Activated CD8-positive, alpha-beta memory T cell treated with anti-CD3 and anti-CD28 coated beads, Interleukin-2, amount 10 ng/mL, durations not matched to agents 7 days and 5 days (primary cell): ENCODE measurements at regions not wholly inside any gene's neighbourhood (a gene's known extent, or its start where the extent isn't known, plus 50 kb on each side); places are given as distances from the start of the nearest gene placed in this dataset.

ENCODE experiments used
- ATAC-seq: fragments of 150-1000 bp; cut with Tn5 transposase; one replicate; pipeline ENCODE4 v1.10.0; 2021; ENCODE audit warnings: moderate library complexity
- CTCF ChIA-PET: fragments of 350-600 bp; sonication (Branson Sonifier 250); formaldehyde crosslinking; loops from one replicate; lab custom pipeline; 2021; ENCODE audit warnings: antibody characterized with exemption; lab: Charles Lee
- DNase-seq: peaks from one replicate; pipeline ENCODE4 v3.0.0-alpha.2; 2020
- H3K27ac Mint-ChIP-seq: one replicate; pipeline ENCODE4 v1.8.0; 2021; ENCODE audit warnings: mild to moderate bottlenecking, mixed read lengths
- H3K27me3 Mint-ChIP-seq: one replicate; pipeline ENCODE4 v1.8.0; 2021; ENCODE audit warnings: mixed read lengths
- H3K36me3 Mint-ChIP-seq: one replicate; pipeline ENCODE4 v1.8.0; 2021; ENCODE audit warnings: mild to moderate bottlenecking, mixed read lengths
- H3K4me1 Mint-ChIP-seq: one replicate; pipeline ENCODE4 v1.8.0; 2021; ENCODE audit warnings: mixed read lengths
- H3K4me3 Mint-ChIP-seq: one replicate; pipeline ENCODE4 v1.8.0; 2021; ENCODE audit warnings: mild to moderate bottlenecking, moderate library complexity, mixed read lengths
- H3K9me3 Mint-ChIP-seq: one replicate; pipeline ENCODE4 v1.8.0; 2022; ENCODE audit warnings: low read depth, mixed read lengths

- no peak for ATAC-seq
- CTCF ChIA-PET, result no interaction called here
- Mint-ChIP-seq H3K36me3 (no peaks in the 10 kb centered on the region), H3K27ac (no peak overlapping the region), H3K27me3 (peaks cover 18% of the 10 kb centered on the region), H3K9me3 (no peaks in the 10 kb centered on the region), H3K4me3 (no peak overlapping the region), H3K4me1 (no peaks in the 10 kb centered on the region)
- DNase-seq, result no peak
These were observed 79.3 kb upstream of the NPVF start for GRCh38 chr7:25307624-25308023.

DNA sequence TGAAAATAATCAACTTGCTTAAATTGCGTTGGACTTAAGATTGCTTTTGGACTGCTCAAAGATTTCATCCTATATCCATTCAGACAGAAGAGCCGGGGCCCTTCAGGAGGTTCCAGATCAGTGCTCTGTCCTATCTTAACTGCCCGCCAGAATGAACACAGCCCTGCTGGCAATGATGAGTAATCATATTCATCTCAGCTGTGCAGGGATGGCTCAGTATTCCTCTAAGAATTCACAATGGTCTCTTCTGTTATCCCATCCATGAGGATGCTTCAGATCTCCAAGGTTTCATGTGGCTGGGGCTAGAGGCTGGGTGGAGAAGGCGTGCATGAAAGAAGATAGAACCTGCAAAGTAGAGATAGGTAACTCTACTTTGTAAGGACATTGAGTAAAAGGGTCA, 80.0 kb upstream of the NPVF start:
- DNase-seq (no peak), ATAC-seq (no peak)
- no peak overlapping the region for H3K27ac Mint-ChIP-seq
- CTCF ChIA-PET, result no interaction called here
- H3K4me3 Mint-ChIP-seq, result no peak overlapping the region
- peaks cover 1% of the 10 kb centered on the region for H3K4me1 Mint-ChIP-seq
- H3K36me3 Mint-ChIP-seq, result no peaks in the 10 kb centered on the region
- no peaks in the 10 kb centered on the region for H3K9me3 Mint-ChIP-seq
- peaks cover 14% of the 10 kb centered on the region for H3K27me3 Mint-ChIP-seq

DNA sequence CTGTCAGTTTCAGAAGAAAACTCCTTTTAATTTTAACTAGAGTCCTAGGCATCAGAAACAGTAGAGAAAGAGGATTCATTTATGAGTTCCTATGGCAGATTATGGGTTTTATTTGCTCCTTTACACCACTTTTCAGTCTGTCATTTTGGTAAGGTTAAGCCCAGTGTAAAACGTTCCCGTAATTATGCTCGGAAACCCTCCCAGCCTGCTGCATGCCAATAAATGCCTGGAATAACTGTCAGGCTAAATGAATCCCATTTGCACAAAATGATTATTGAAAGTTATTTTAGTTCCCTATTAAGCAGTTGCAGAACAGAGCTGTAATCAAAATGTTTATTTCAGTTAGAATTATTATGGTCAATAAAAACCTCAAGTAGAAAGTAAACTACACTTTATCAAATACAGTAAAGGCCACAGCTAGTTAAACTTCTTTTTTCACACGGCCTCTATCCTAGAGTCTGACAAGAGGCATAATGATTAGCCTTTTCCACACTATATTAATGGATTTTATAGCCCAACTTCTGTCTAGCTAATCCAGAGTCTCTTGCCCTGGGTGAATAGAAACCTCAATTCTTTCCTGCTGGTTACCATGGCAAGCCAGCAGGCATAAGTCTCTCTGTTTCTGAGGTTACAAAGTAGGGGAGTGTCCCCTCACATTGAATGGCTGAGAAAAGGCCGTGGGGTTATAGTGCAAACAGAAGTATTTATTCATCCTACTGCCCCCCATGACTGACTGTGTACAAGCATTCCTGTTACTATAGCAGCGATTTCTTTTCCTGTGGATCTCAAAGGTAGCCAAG, 80.8 kb upstream of the NPVF start:
- H3K4me1 Mint-ChIP-seq, result peaks cover 1% of the 10 kb centered on the region

DNA sequence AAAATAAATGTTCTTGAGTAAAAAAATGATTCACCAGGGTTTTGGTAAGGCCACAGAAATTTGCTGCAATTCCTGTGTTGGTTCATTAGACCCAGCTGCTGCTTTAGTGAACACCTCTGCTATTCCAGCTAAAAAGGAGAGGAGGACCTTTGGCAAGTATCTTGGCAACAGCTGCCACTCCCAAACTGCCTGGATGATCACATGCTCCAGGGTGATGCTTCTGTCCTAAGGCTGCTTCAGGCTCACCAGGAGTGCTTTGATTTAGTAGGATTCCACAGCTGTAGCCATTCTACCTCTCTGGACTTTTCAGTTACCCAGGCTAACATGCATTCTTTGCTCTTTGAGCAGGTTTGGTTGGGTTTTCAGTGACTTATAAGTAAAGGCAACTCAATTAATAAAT, 82.6 kb upstream of the NPVF start:
- H3K27me3 Mint-ChIP-seq, result peaks cover 4% of the 10 kb centered on the region
- H3K9me3 Mint-ChIP-seq, result no peaks in the 10 kb centered on the region
- H3K4me3 Mint-ChIP-seq, result no peak overlapping the region
- H3K27ac Mint-ChIP-seq, result no peak overlapping the region
- peaks cover 1% of the 10 kb centered on the region for H3K4me1 Mint-ChIP-seq
- CTCF ChIA-PET, result no interaction called here
- DNase-seq, result no peak
- no peak for ATAC-seq
- no peaks in the 10 kb centered on the region for H3K36me3 Mint-ChIP-seq

More for the DNA sequence above, 80.8 kb upstream of the NPVF start:
- Mint-ChIP-seq H3K4me3 (no peak overlapping the region), H3K36me3 (no peaks in the 10 kb centered on the region), H3K27me3 (peaks cover 10% of the 10 kb centered on the region), H3K27ac (no peak overlapping the region), H3K9me3 (no peaks in the 10 kb centered on the region)
- ATAC-seq (no peak), DNase-seq (no peak)
- CTCF ChIA-PET, result no interaction called here

DNA sequence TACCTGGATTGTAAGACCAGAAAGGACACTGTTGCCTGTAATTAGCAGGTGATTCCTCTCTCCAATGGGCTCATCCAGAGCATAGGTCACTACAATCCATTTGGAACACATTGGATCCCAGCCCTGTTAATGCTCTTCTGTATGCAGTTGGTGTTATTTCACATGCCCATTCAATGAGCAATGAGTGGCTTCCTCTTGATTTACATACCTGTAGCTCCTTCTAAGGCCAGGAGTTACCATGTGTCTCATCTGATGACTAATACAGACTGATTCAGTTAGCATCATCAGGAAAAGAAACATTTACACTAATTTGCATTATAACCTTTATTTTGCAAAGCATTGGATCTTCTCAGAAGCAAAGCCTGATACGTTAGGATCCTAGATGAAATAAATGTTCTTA, 83.1 kb upstream of the NPVF start:
- no peaks in the 10 kb centered on the region for H3K36me3 Mint-ChIP-seq
- H3K4me3 Mint-ChIP-seq, result no peak overlapping the region
- CTCF ChIA-PET, result no interaction called here
- no peak overlapping the region for H3K27ac Mint-ChIP-seq
- DNase-seq, result no peak
- ATAC-seq, result no peak
- no peaks in the 10 kb centered on the region for H3K9me3 Mint-ChIP-seq
- peaks cover 1% of the 10 kb centered on the region for H3K4me1 Mint-ChIP-seq
- peaks cover 4% of the 10 kb centered on the region for H3K27me3 Mint-ChIP-seq

DNA sequence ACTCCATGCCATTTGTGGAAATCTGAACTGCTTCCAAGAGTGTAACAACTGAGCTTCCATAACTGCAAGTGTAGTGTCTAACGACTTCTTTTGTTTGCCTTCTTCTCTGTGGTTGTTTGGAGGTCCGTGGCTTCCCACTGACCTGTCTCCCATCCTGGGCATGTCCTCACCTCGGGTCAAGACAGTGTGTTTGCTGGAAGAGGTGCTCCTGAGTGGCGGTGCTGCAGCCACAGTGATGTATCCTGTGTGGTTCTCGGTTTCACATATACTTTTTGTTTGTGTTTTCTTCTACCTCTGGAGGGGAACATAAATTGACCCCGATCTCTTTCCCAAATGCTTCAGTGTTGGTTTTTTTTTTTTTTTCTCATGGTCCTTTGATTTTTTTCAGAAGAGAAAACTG, 84.7 kb upstream of the NPVF start:
- CTCF ChIA-PET, result no interaction called here

GRCh38 chr7:25313526-25313925, 85.2 kb upstream of the NPVF start:
- H3K4me3 Mint-ChIP-seq, result no peak overlapping the region
- peaks cover 1% of the 10 kb centered on the region for H3K4me1 Mint-ChIP-seq
- ATAC-seq (no peak), DNase-seq (no peak)
- H3K27me3 Mint-ChIP-seq, result peaks cover 5% of the 10 kb centered on the region
- CTCF ChIA-PET, result interaction anchor here (1.0 kb wide), 1 partner anchor 45 kb away, joined by 3 read pairs; no protein-coding TSS in a partner anchor
- H3K9me3 Mint-ChIP-seq, result no peaks in the 10 kb centered on the region
- H3K27ac Mint-ChIP-seq, result no peak overlapping the region
- no peaks in the 10 kb centered on the region for H3K36me3 Mint-ChIP-seq

More for the DNA sequence above, 84.7 kb upstream of the NPVF start:
- DNase-seq (no peak), ATAC-seq (no peak)
- Mint-ChIP-seq H3K27me3 (peaks cover 4% of the 10 kb centered on the region), H3K27ac (no peak overlapping the region), H3K4me3 (no peak overlapping the region), H3K9me3 (no peaks in the 10 kb centered on the region), H3K36me3 (no peaks in the 10 kb centered on the region), H3K4me1 (peaks cover 1% of the 10 kb centered on the region)

DNA sequence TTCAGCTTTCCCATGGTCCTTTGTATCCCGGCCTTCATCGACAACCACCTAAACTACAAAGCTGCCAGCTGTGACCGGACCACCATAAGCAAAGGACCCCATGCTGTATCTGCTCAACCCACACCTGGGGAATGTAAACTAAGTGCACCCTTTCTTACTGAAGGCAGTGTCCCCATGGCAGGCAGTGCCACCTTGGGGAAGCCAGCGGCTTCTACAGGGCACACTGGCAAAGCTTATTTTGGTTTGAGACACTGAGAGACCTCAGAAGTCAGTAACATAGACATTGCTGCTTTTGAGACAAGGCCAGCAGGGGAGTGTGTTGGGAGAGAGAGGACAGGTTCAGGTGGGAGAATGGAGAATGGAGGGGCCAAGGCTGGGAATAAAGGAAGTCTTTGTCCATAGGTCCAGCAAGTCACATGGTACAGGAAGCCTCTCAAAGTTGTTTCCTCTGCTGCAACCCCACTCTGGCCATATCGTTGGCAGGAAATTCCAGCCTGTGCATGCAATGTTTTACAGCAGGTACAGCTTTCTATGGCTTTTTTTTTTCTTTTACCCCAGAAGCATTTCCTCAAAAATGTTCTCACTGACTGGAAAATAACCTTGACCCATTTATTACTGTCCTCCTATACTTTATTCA, 85.9 kb upstream of the NPVF start:
- peaks cover 7% of the 10 kb centered on the region for H3K27me3 Mint-ChIP-seq

GRCh38 chr7:25314731-25315267, 86.5 kb upstream of the NPVF start:
- no peaks in the 10 kb centered on the region for H3K9me3 Mint-ChIP-seq
- CTCF ChIA-PET, result interaction anchor here (1.0 to 1.2 kb wide), 2 partner anchors 29 to 46 kb away, joined by 3 read pairs; no protein-coding TSS in a partner anchor
- ATAC-seq (no peak), DNase-seq (no peak)
- H3K27ac Mint-ChIP-seq, result no peak overlapping the region
- H3K36me3 Mint-ChIP-seq, result no peaks in the 10 kb centered on the region
- no peak overlapping the region for H3K4me3 Mint-ChIP-seq
- peaks cover 1% of the 10 kb centered on the region for H3K4me1 Mint-ChIP-seq
- H3K27me3 Mint-ChIP-seq, result peaks cover 12% of the 10 kb centered on the region

More for the DNA sequence above, 85.9 kb upstream of the NPVF start:
- no peak for DNase-seq
- Mint-ChIP-seq H3K4me1 (peaks cover 1% of the 10 kb centered on the region), H3K4me3 (no peak overlapping the region), H3K36me3 (no peaks in the 10 kb centered on the region), H3K9me3 (no peaks in the 10 kb centered on the region), H3K27ac (no peak overlapping the region)
- no peak for ATAC-seq
- CTCF ChIA-PET, result interaction anchor here (1.0 to 1.2 kb wide), 2 partner anchors 28 to 46 kb away, joined by 3 read pairs; no protein-coding TSS in a partner anchor

GRCh38 chr7:25316366-25316765, 88.1 kb upstream of the NPVF start:
- Mint-ChIP-seq H3K9me3 (no peaks in the 10 kb centered on the region), H3K4me1 (peaks cover 1% of the 10 kb centered on the region), H3K27ac (no peak overlapping the region), H3K36me3 (no peaks in the 10 kb centered on the region), H3K4me3 (no peak overlapping the region), H3K27me3 (peaks cover 19% of the 10 kb centered on the region)
- no peak for DNase-seq
- CTCF ChIA-PET, result no interaction called here
- ATAC-seq, result no peak

- Mint-ChIP-seq H3K27ac (no peak overlapping the region), H3K9me3 (no peaks in the 10 kb centered on the region), H3K27me3 (peaks cover 19% of the 10 kb centered on the region), H3K36me3 (no peaks in the 10 kb centered on the region), H3K4me1 (no peaks in the 10 kb centered on the region), H3K4me3 (no peak overlapping the region)
- no peak for DNase-seq
- CTCF ChIA-PET, result no interaction called here
- ATAC-seq, result no peak
These were observed 89.8 kb upstream of the NPVF start for GRCh38 chr7:25318047-25318446.

- H3K4me3 Mint-ChIP-seq, result no peak overlapping the region
- no peaks in the 10 kb centered on the region for H3K9me3 Mint-ChIP-seq
- H3K27me3 Mint-ChIP-seq, result peaks cover 20% of the 10 kb centered on the region
- DNase-seq (no peak), ATAC-seq (no peak)
- no peaks in the 10 kb centered on the region for H3K36me3 Mint-ChIP-seq
- CTCF ChIA-PET, result no interaction called here
- no peak overlapping the region for H3K27ac Mint-ChIP-seq
- no peaks in the 10 kb centered on the region for H3K4me1 Mint-ChIP-seq
These were observed 91.4 kb upstream of the NPVF start for GRCh38 chr7:25319707-25320106.

DNA sequence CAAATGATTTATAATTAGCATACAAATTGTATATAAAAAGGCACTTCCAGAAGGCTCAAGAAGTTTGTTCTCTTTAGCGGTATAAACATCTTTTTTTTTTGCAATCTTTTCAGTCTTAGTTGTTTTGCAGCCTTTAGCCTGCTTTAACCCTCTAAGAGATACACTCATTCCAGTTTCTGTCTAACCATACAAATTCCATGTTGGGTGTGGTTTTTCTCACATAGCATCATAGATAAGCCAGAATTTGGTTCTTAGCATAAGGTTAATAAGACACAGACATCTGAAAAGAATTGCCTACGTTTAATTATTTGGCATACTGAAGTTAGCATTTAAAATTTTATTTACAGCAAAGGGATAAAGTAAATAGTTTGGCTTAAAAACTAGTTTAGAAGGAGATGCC, 92.5 kb upstream of the NPVF start:
- H3K9me3 Mint-ChIP-seq, result no peaks in the 10 kb centered on the region
- no peak overlapping the region for H3K27ac Mint-ChIP-seq
- no peak overlapping the region for H3K4me3 Mint-ChIP-seq
- CTCF ChIA-PET, result no interaction called here
- H3K4me1 Mint-ChIP-seq, result no peaks in the 10 kb centered on the region
- no peaks in the 10 kb centered on the region for H3K36me3 Mint-ChIP-seq
- peaks cover 21% of the 10 kb centered on the region for H3K27me3 Mint-ChIP-seq
- ATAC-seq (no peak), DNase-seq (no peak)

GRCh38 chr7:25321424-25321823, 93.1 kb upstream of the NPVF start:
- Mint-ChIP-seq H3K36me3 (no peaks in the 10 kb centered on the region), H3K27ac (no peak overlapping the region), H3K9me3 (no peaks in the 10 kb centered on the region), H3K4me3 (no peak overlapping the region), H3K27me3 (peaks cover 21% of the 10 kb centered on the region), H3K4me1 (no peaks in the 10 kb centered on the region)
- DNase-seq (no peak), ATAC-seq (no peak)
- CTCF ChIA-PET, result no interaction called here
